HG02840 (cell line): ENCODE measurements at regions not wholly inside any gene's neighbourhood (a gene's known extent, or its start where the extent isn't known, plus 50 kb on each side); places are given as distances from the start of the nearest gene placed in this dataset.

Source experiments
- ATAC-seq: cut with Tn5 transposase; IDR thresholded peaks from one replicate; pipeline ENCODE4 v1.9.1; 2021; ENCODE audit warnings: mild to moderate bottlenecking, moderate library complexity, moderate number of reproducible peaks; ENCODE audit not compliant: unreplicated experiment, low FRiP score

GRCh38 chr2:19752500-19752899 lies 149.3 kb downstream of the TTC32 start:
- no peak for ATAC-seq

- ATAC-seq = no peak
Observed at GRCh38 chr2:19751631-19752030, 150.2 kb downstream of the TTC32 start.

- no peak for ATAC-seq
Observed at GRCh38 chr2:19750136-19750535, 151.6 kb downstream of the TTC32 start.

DNA sequence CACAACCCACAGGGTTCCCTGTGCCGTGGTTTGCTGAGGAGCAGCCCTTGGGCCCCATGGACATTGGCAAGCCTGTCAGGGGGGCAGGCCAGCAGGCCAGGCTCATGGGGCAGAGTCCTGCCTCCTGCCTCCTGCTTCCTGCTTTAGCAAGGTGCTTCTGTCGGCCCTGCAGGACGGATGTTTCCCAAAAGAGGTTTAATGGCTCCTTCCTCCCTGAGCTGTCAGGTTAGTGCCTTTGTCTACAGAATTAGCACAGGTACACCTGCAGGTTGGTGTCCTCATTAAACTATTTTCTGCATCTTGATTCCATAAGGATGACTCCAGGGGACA lies 152.3 kb downstream of the TTC32 start:
- no peak for ATAC-seq

DNA sequence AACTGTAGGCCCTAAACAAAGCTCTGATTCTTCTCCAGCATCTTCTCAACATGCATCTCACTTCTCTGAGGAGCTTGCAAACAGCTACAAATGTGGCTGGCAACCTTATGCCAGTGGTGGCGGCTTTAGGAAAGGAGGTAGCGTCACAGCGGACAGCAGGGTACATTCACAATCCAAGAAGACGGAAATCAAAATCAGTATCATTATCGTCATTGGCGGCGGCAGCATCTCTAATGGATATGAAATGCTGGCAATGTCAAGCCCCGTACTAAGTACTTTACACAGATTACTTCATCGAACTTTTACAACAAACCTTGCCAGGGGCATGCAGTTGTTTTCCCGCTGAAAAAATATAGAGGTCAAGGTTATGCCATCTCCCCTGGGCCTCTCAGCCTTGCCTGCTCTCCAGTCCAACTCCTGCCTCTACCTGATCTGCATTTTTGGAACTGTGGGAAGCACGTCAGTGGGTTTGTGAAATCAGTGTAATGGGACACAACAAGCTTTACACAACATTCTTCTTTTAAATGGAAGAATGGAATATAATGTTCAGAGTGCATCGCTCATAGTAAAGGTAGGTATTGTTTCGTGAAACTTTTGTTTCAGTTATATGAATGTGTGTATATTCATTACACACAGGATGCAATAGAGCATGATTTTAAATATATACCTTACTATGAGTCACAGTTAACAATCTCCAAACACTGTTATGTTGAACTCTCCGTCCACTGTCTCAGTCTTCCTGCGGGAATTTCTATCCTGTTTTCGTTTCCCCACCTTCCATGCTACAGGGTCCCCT lies 152.9 kb downstream of the TTC32 start:
- ATAC-seq = no peak

GRCh38 chr2:19748073-19748375 lies 153.8 kb downstream of the TTC32 start:
- ATAC-seq = no peak

- no peak for ATAC-seq
Observed at GRCh38 chr2:19747310-19748072, 154.3 kb downstream of the TTC32 start.

GRCh38 chr2:19746611-19747309 lies 155.0 kb downstream of the TTC32 start:
- ATAC-seq = no peak

- no peak for ATAC-seq
Observed at GRCh38 chr2:19746137-19746600, 155.6 kb downstream of the TTC32 start.

DNA sequence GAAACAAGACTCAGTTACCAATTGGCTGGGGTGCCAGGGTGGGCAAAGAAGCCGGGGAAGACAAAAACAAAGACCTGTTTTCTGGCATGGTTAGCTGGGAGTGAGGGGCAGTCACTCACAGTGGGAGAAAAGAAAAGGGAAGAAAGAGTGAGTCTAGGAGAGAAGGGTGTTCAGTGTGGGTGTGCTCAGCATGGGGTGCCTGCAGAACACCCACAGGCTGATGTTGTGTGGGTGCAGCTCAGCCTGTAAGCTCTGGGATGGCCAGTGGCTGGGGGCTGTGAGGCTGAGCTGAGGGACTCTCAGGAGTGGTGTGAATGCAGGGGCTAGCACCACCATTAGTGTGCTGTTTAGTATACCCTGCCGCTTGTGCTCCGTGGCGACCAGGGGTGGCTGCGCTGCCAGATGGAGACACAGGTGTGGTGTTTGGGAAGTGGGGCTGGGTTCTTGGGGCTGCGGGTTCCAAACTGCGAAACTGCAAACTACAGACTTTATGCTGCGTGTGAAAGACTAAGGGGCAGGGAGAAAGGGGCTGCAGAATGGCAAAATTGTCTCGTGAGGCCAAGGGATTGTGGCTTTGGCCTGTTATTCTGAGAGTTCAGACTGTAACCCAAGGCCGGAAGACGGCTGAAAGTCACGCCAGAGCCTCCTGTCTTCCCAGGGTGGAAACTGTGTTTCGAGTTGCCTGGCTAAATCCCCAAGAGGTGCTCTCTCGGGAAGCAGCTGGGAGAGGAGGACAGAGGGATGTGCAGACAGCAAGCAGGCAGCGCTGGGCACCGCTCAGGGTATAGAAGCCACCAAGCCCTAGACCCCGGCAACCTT lies 156.3 kb downstream of the TTC32 start:
- ATAC-seq = no peak

GRCh38 chr2:19744456-19745199 lies 157.2 kb downstream of the TTC32 start:
- ATAC-seq = no peak

GRCh38 chr2:19743641-19744040 lies 158.1 kb downstream of the TTC32 start:
- ATAC-seq = no peak

DNA sequence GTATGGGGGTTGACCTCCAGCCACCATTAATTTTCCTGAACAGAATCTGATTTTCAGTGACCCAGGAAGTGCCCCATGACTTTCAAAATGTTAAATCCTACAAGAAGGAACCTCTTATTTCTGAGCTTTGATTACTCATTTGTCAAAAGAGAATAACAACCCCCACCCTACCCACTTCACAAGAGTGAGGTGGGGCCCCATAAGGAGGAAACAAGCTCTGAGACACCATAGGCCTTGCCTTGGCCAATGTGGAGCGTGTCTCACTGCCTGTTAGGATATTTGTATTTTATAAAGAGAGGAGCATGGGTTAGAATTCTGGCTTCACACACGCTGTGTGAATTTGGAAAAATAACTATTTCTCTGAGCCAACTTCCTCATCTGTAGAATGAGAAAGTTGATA lies 158.9 kb downstream of the TTC32 start:
- no peak for ATAC-seq

- ATAC-seq = no peak
Observed at GRCh38 chr2:19739256-19739655, 162.5 kb downstream of the TTC32 start.

GRCh38 chr2:19738707-19739106 lies 163.1 kb downstream of the TTC32 start:
- no peak for ATAC-seq

- no peak for ATAC-seq
Observed at GRCh38 chr2:19736191-19736831, 165.5 kb downstream of the TTC32 start.

DNA sequence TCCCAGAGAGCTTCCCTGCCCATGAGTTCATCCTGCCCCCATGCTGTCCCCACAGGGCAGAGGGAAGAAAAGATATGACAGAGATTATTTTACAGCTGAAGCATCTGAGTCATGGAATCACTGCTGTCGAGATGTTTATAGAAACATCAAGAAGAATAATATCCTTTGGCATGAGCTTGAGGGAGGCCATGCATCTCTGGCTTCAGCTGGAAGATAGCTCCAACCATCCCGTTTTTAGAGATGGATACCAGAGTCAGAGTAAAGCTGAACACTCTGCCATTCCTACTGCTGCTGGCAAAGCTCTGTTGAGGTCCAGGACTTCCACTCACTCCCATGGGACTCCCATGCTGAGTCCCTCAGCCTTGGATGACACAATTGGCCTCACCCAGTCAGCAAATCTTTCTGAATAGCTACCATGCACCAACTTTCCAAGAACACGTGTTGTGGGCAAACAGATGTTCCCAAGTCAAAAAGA lies 167.8 kb downstream of the TTC32 start:
- no peak for ATAC-seq

DNA sequence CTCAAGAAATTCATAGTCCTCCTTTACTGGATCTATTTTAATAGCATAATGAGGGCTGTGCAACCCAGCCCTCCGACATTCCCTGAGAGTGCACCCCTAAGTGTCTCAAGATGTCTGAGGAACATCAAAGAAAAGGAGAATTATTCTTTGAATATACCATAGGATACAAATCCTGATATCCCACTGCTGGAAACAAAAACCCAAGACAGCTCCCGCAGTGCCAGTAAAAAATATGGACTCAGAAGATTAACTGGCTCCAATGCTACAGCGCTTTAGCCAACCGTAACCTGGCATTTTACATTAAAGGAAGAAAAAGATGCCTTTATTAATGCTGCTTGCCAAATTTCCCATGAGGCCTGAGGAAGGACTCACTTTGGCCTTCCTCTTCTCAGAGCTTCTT lies 168.4 kb downstream of the TTC32 start:
- no peak for ATAC-seq

GRCh38 chr2:19732255-19732654 lies 169.5 kb downstream of the TTC32 start:
- no peak for ATAC-seq
